Panc1 (cell line): ENCODE measurements at regions not wholly inside any gene's neighbourhood (a gene's known extent, or its start where the extent isn't known, plus 50 kb on each side); places are given as distances from the start of the nearest gene placed in this dataset.

ENCODE experiments used
- ATAC-seq: fragments of 200-7000 bp; cut with Tn5 transposase; 2 replicates; pipeline ENCODE4 v1.9.1; 2020; ENCODE audit warnings: mild to moderate bottlenecking, moderate library complexity
- BruUV-seq: library from RNA; stranded (reverse); fragments of 400-500 nt; replicated peaks from 2 replicates; lab custom pipeline; 2021; lab: Mats Ljungman, UMichigan
- CTCF ChIA-PET: fragments of 300-600 bp; sonication (Branson Sonifier 250); formaldehyde crosslinking; loops from one replicate; lab custom pipeline; 2022; ENCODE audit warnings: antibody characterized with exemption; lab: Charles Lee
- POLR2A ChIA-PET: fragments of 300-600 bp; sonication (Branson Sonifier 250); formaldehyde crosslinking; loops from one replicate; lab custom pipeline; 2022; ENCODE audit warnings: antibody characterized with exemption; lab: Charles Lee
- DNase-seq: peaks from one replicate; pipeline ENCODE4 v3.0.0-alpha.2; 2010; ENCODE audit warnings: low read depth, low spot score
- H3K27ac ChIP-seq: 2 replicates; pipeline ENCODE4 v1.5.1; 2011; ENCODE audit warnings: mild to moderate bottlenecking, low read length, inconsistent platforms
- H3K27me3 ChIP-seq: fragments of 200-500 bp; sonication (Bioruptor generic); 2 replicates; pipeline ENCODE4 v1.6.0; 2014; ENCODE audit warnings: low read length, inconsistent platforms; ENCODE audit not compliant: control insufficient read depth, insufficient read depth
- H3K36me3 ChIP-seq: fragments of 200-500 bp; sonication (Bioruptor generic); 2 replicates; pipeline ENCODE4 v1.5.1; 2014; ENCODE audit warnings: inconsistent platforms, mild to moderate bottlenecking, low read length, moderate library complexity; ENCODE audit not compliant: control insufficient read depth, insufficient read depth
- H3K4me1 ChIP-seq: 2 replicates; pipeline ENCODE4 v1.5.1; 2011; ENCODE audit warnings: inconsistent platforms, mild to moderate bottlenecking, low read length, moderate library complexity; ENCODE audit not compliant: control insufficient read depth, insufficient read depth
- H3K4me3 ChIP-seq, 2 experiments: 2 replicates each; pipeline ENCODE4 v1.5.1; 2011 to 2012; ENCODE audit warnings: low read depth in 2 of 2, low read length in 2 of 2, mild to moderate bottlenecking in 2 of 2, inconsistent platforms in 1 of 2, moderate library complexity in 1 of 2
- H3K9me3 ChIP-seq: fragments of 200-500 bp; sonication (Bioruptor generic); 2 replicates; pipeline ENCODE4 v1.5.1; 2014; ENCODE audit warnings: low read depth, mild to moderate bottlenecking, inconsistent platforms, low read length, moderate library complexity; ENCODE audit not compliant: control insufficient read depth, insufficient read depth
- CTCF ChIP-seq: fragments of 450-650 bp; IDR thresholded peaks from 2 replicates; pipeline ENCODE4 v1.5.1; 2017; ENCODE audit warnings: mild to moderate bottlenecking
- POLR2AphosphoS5 ChIP-seq: IDR thresholded peaks from 2 replicates; pipeline ENCODE4 v1.6.1; 2012; ENCODE audit warnings: mild to moderate bottlenecking, low read depth, low read length, moderate library complexity
- REST ChIP-seq, 2 experiments: IDR thresholded peaks; 2 replicates each; pipeline ENCODE4 v1.6.1; 2011 to 2012; ENCODE audit warnings: low read depth in 2 of 2, control low read depth in 1 of 2, low read length in 1 of 2, mild to moderate bottlenecking in 1 of 2, moderate library complexity in 1 of 2; ENCODE audit not compliant: insufficient read depth in 1 of 2
- SIN3A ChIP-seq: IDR thresholded peaks from 2 replicates; pipeline ENCODE4 v1.6.1; 2012; ENCODE audit warnings: low read depth, mild to moderate bottlenecking, low read length, moderate library complexity, borderline replicate concordance; ENCODE audit not compliant: insufficient read depth
- TCF7L2 ChIP-seq: IDR thresholded peaks from 2 replicates; pipeline ENCODE4 v1.6.1; 2011; ENCODE audit warnings: mild to moderate bottlenecking, low read depth, low read length, inconsistent platforms
- in situ Hi-C: cut with HindIII; loops from 2 replicates; pipeline ENCODE4 v1.10.0; 2016; ENCODE audit warnings: low sequenced_read_pairs, low pct_unique_long_range_greater_than_20kb
- intact Hi-C: fragments of 100-400 bp; cut with micrococcal nuclease; formaldehyde crosslinking; loops from one replicate; pipeline ENCODE4 v1.10.0; 2022; ENCODE audit not compliant: unreplicated experiment

GRCh38 chr11:21892736-21893564 lies 299.9 kb upstream of the ANO5 start:
- POLR2A ChIA-PET, result no interaction called here
- no TSS peak for BruUV-seq
- no peak overlapping the region for H3K27ac ChIP-seq
- TF ChIP-seq SIN3A (no peak), TCF7L2 (no peak), POLR2AphosphoS5 (no peak), REST (IDR thresholded peaks at IDR 0.05; ENCODE audit: insufficient read depth in 1 of 2, low read depth in 2 of 2, low read length in 1 of 2) (no peak), CTCF (no peak)
- in situ Hi-C loops (no loop called here), intact Hi-C loops (no loop called here)
- H3K4me1 ChIP-seq, result no peaks in the 10 kb centered on the region
- no peak overlapping the region for H3K4me3 ChIP-seq
- DNase-seq (no peak), ATAC-seq (no peak)
- CTCF ChIA-PET, result no interaction called here
- no peaks in the 10 kb centered on the region for H3K36me3 ChIP-seq
- H3K9me3 ChIP-seq, result no peaks in the 10 kb centered on the region
- H3K27me3 ChIP-seq, result no peaks in the 10 kb centered on the region

GRCh38 chr11:21893565-21893867 lies 299.4 kb upstream of the ANO5 start:
- H3K4me3 ChIP-seq, result no peak overlapping the region
- intact Hi-C loops, result no loop called here
- no peak for ATAC-seq
- H3K27ac ChIP-seq, result no peak overlapping the region
- TF ChIP-seq SIN3A (no peak), TCF7L2 (no peak), POLR2AphosphoS5 (no peak), CTCF (no peak), REST (IDR thresholded peaks at IDR 0.05; ENCODE audit: insufficient read depth in 1 of 2, low read depth in 2 of 2, low read length in 1 of 2) (no peak)
- in situ Hi-C loops, result no loop called here
- DNase-seq, result no peak
- ChIA-PET CTCF (no interaction called here), POLR2A (no interaction called here)
- H3K27me3 ChIP-seq, result no peaks in the 10 kb centered on the region
- no peaks in the 10 kb centered on the region for H3K9me3 ChIP-seq
- no peaks in the 10 kb centered on the region for H3K4me1 ChIP-seq
- H3K36me3 ChIP-seq, result no peaks in the 10 kb centered on the region
- BruUV-seq, result no TSS peak
